Transverse colon (tissue), 4 donors: ENCODE measurements at regions not wholly inside any gene's neighbourhood (a gene's known extent, or its start where the extent isn't known, plus 50 kb on each side); places are given as distances from the start of the nearest gene placed in this dataset.
A peak's percentile ranks its signal among the peaks of the same experiment; 100 is the strongest.

Experiments
- DNase-seq: peaks from one replicate; pipeline ENCODE4 v3.0.0-alpha.2; 2019
- H3K27ac ChIP-seq, 4 donors: fragments of 200-600 bp; sonication (generic); 2 replicates each; pipeline ENCODE4 v1.5.1; 2016 to 2018; ENCODE audit warnings: inconsistent platforms in 4 of 4
- H3K27me3 ChIP-seq: fragments of 200-600 bp; sonication (generic); 2 replicates; pipeline ENCODE4 v1.5.1; 2017; ENCODE audit warnings: inconsistent platforms
- H3K36me3 ChIP-seq, 4 donors: fragments of 200-600 bp; sonication (generic); 2 replicates each; pipeline ENCODE4 v1.5.1; 2017 to 2019; ENCODE audit warnings: inconsistent platforms in 4 of 4
- H3K4me1 ChIP-seq, 4 donors: fragments of 200-600 bp; sonication (generic); 2 replicates each; pipeline ENCODE4 v1.5.1; 2017 to 2020; ENCODE audit warnings: inconsistent platforms in 4 of 4
- H3K4me3 ChIP-seq, 4 donors: fragments of 200-600 bp; sonication (generic); 1 replicate in 1 of 4; 2 replicates in 3 of 4; pipeline versions ENCODE4 v1.5.1 to v1.6.1; 2017 to 2019; ENCODE audit warnings: inconsistent platforms in 4 of 4
- H3K9me3 ChIP-seq, 2 donors: fragments of 200-600 bp; sonication (generic); 2 replicates each; pipeline ENCODE4 v1.5.1; 2017 to 2019; ENCODE audit warnings: inconsistent platforms in 2 of 2
- EP300 ChIP-seq: sonication (generic); formaldehyde crosslinking; IDR thresholded peaks from one replicate; pipeline ENCODE4 v1.6.1; 2017; ENCODE audit warnings: antibody characterized with exemption, low read depth
- POLR2A ChIP-seq: fragments of 450-650 bp; IDR thresholded peaks from one replicate; pipeline ENCODE4 v1.6.1; 2016; ENCODE audit warnings: antibody characterized with exemption, mild to moderate bottlenecking, moderate library complexity
- POLR2AphosphoS5 ChIP-seq, 3 donors: sonication (generic); formaldehyde crosslinking; IDR thresholded peaks; one replicate each; pipeline ENCODE4 v1.6.1; 2016; ENCODE audit warnings: antibody characterized with exemption in 3 of 3
- WGBS, 2 donors: methylation state at CpG; one replicate each; pipeline ENCODE4 v1.1.5; 2018; ENCODE audit warnings: low coverage in 1 of 2; 5-methylcytosine and 5-hydroxymethylcytosine counted together
- in situ Hi-C, 4 donors: fragments of 200-750 bp; cut with MboI; loops; one replicate each; pipeline versions ENCODE4 v1.15.0 to v1.15.1; 2017; ENCODE audit warnings: low sequenced_read_pairs in 3 of 4, low pct_ligation_motif_present in 1 of 4, low pct_unique_long_range_greater_than_20kb in 1 of 4
- intact Hi-C: fragments of 100-400 bp; cut with DNase I; formaldehyde crosslinking; loops from one replicate; pipeline ENCODE4 v1.15.1; 2023; ENCODE audit warnings: low total_unique reads
- TF ChIP-seq, protein P1 (sequence below), 5 experiments: fragments of 200-600 bp in 3 of 5; fragments of 450-650 bp in 2 of 5; sonication (generic) in 3 of 5; IDR thresholded peaks; 1 replicate in 2 of 5; 2 replicates in 3 of 5; pipeline ENCODE4 v1.5.1; 2016 to 2017; ENCODE audit warnings: antibody characterized with exemption in 5 of 5, inconsistent platforms in 3 of 5, mild to moderate bottlenecking in 2 of 5, moderate library complexity in 1 of 5

DNA sequence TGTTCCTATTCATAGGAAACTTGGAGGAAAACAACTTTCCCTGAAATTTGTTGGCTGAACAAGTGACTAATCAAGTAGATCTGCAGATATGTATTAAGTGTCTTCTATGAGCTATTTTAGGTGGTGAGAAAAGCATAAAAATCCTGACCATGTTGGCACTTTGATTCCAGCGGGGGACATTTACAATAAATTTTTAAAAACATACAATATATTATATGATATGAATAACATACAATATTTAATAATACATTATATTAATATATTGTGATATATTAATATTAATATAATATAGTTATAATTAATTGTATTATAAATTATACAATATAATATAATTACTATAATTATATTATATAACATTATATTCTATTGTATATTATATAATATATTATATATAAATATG lies 362.9 kb upstream of the SOX9 start:
- TF ChIP-seq POLR2AphosphoS5 (IDR thresholded peaks at IDR 0.05) (no peak), EP300 (no peak), POLR2A (no peak)
- TF ChIP-seq, protein P1, sequence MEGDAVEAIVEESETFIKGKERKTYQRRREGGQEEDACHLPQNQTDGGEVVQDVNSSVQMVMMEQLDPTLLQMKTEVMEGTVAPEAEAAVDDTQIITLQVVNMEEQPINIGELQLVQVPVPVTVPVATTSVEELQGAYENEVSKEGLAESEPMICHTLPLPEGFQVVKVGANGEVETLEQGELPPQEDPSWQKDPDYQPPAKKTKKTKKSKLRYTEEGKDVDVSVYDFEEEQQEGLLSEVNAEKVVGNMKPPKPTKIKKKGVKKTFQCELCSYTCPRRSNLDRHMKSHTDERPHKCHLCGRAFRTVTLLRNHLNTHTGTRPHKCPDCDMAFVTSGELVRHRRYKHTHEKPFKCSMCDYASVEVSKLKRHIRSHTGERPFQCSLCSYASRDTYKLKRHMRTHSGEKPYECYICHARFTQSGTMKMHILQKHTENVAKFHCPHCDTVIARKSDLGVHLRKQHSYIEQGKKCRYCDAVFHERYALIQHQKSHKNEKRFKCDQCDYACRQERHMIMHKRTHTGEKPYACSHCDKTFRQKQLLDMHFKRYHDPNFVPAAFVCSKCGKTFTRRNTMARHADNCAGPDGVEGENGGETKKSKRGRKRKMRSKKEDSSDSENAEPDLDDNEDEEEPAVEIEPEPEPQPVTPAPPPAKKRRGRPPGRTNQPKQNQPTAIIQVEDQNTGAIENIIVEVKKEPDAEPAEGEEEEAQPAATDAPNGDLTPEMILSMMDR (IDR thresholded peaks at IDR 0.05): no peak
- no peak for DNase-seq
- Histone ChIP-seq H3K27me3 (no peaks in the 10 kb centered on the region), H3K9me3 (no peaks in the 10 kb centered on the region), H3K4me3 (no peak overlapping the region), H3K4me1 (no peaks in the 10 kb centered on the region), H3K36me3 (no peaks in the 10 kb centered on the region), H3K27ac (no peak overlapping the region)
- 88 to 89% methylated on average over 1 of the region's 1 CpG for WGBS, 2 donors
- intact Hi-C loops: no loop called here
- in situ Hi-C loops: no loop called here

DNA sequence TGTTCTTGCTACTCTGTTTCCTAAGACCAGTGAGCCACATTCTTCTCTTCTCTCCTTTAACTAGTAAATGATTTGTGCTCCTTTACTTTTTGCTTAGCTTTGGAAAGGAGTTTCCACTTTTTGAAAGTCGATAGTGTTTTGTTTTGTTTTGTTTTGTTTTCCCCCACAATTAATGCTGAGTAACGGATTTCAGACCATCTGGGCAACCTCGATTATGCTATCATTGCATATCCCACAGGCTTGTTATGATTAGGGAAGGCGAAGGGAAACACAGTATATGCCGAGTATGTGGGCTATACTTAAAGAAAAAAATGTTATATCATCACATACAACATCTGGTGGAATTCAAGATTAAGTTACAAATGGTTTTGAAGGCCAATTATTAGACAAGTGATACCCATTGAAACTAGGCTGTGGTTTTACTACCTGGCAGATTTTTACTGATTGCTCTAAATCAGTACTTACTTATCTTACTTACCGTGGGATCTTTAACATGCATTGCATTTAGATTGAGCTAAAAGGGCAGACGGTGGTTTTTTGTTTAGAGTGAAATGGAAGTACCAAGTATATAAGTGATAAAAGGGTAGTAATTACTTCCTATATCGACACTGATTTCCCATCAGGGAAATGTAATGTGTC lies 361.3 kb upstream of the SOX9 start:
- WGBS, 2 donors: 67 to 68% methylated on average over 8 of the region's 8 CpGs
- intact Hi-C loops (no loop called here), in situ Hi-C loops (no loop called here)
- Histone ChIP-seq H3K27ac (no peak overlapping the region), H3K4me1 (no peaks in the 10 kb centered on the region), H3K4me3 (no peak overlapping the region), H3K9me3 (no peaks in the 10 kb centered on the region), H3K27me3 (no peaks in the 10 kb centered on the region), H3K36me3 (no peaks in the 10 kb centered on the region)
- DNase-seq: no peak
- no peak for TF ChIP-seq EP300
- TF ChIP-seq POLR2AphosphoS5 (IDR thresholded peaks at IDR 0.05): no peak

DNA sequence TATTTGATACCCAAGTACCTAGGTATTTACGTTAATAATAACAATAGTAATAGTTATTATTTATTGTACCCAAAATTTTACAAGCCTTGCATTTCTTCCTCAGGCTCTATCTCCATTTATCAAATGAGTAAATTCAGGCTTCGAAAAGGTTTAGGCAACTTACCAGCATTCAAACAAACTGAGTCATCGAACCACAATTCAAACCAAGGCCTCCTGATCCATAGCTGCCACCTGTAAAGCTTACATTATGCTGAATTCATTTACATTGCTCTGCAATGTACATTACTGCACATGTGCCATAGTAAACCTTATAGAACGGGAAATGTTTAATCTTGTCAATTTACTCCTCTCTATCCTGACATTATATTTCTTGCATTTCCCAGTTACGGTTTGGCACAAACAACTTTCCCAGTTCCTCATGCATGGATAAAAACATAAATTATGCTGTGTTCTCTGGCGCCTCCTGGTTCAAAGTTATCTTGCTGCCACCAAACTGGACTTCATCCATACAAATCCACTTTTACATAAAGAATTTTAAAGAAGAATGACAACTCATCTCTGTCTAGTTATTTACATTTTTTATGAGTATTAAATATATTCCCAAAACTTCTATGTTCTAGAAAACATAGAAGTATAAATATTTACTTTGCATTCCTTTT lies 360.6 kb upstream of the SOX9 start:
- DNase-seq: no peak
- in situ Hi-C loops: no loop called here

DNA sequence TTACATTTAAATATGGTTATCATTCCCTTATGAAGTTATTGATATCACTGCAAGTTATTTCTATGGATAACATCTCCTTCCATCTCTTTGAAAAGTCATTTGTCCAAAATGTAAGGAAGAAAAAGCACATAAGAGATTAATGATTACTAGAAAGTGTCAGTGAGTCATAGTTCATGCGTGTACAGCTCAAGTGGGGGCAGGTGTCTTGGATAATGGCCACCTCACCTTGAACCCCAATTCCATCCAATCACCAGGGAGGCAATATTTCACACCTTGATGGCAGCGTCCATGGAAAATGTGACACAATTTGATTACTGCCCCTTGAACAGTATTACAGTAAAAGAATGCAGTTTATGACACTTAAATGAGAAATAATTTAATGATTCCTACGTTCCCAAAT lies 358.3 kb upstream of the SOX9 start:
- no peak overlapping the region for H3K4me3 ChIP-seq
- no peak overlapping the region for H3K27ac ChIP-seq
- 43 to 45% methylated on average over 3 of the region's 3 CpGs for WGBS, 2 donors
- H3K27me3 ChIP-seq: no peaks in the 10 kb centered on the region
- peaks cover 0 to 10% (median 4%) of the 10 kb centered on the region in 4 donors for H3K4me1 ChIP-seq
- H3K36me3 ChIP-seq: no peaks in the 10 kb centered on the region
- TF ChIP-seq EP300 (no peak), POLR2AphosphoS5 (IDR thresholded peaks at IDR 0.05) (no peak), POLR2A (no peak)
- TF ChIP-seq, protein P1 (IDR thresholded peaks at IDR 0.05): no peak
- intact Hi-C loops (no loop called here), in situ Hi-C loops (no loop called here)
- H3K9me3 ChIP-seq: no peaks in the 10 kb centered on the region
- DNase-seq: no peak

More for the DNA sequence above, 360.6 kb upstream of the SOX9 start:
- Histone ChIP-seq H3K9me3 (no peaks in the 10 kb centered on the region), H3K27me3 (no peaks in the 10 kb centered on the region), H3K27ac (no peak overlapping the region), H3K36me3 (no peaks in the 10 kb centered on the region), H3K4me3 (no peak overlapping the region), H3K4me1 (peaks cover 0 to 6% (median 3%) of the 10 kb centered on the region in 4 donors)
- 60 to 64% methylated on average over 6 of the region's 6 CpGs for WGBS, 2 donors
- intact Hi-C loops: no loop called here
- TF ChIP-seq POLR2A: no peak
- no peak for TF ChIP-seq EP300
- TF ChIP-seq, protein P1 (IDR thresholded peaks at IDR 0.05): peak in 2 of 5 experiments; percentile 9 to 21
